Activated CD4-positive, alpha-beta T cell treated with anti-CD3 and anti-CD28 coated beads for 48 hours (primary cell): ENCODE measurements at regions not wholly inside any gene's neighbourhood (a gene's known extent, or its start where the extent isn't known, plus 50 kb on each side); places are given as distances from the start of the nearest gene placed in this dataset.

Source experiments
- DNase-seq: peaks from one replicate; pipeline ENCODE4 v3.0.0-alpha.2; 2020

GRCh38 chr15:98485451-98485850 lies 162.9 kb upstream of the IGF1R start:
- no peak for DNase-seq

GRCh38 chr15:98493966-98494511 lies 154.3 kb upstream of the IGF1R start:
- no peak for DNase-seq

GRCh38 chr15:98501192-98501591 lies 147.1 kb upstream of the IGF1R start:
- no peak for DNase-seq

GRCh38 chr15:98501632-98502031 lies 146.7 kb upstream of the IGF1R start:
- no peak for DNase-seq

- DNase-seq = no peak
Measured at GRCh38 chr15:98503970-98504369, 144.4 kb upstream of the IGF1R start.

GRCh38 chr15:98504998-98505397 lies 143.3 kb upstream of the IGF1R start:
- no peak for DNase-seq

GRCh38 chr15:98505611-98506031 lies 142.7 kb upstream of the IGF1R start:
- DNase-seq = no peak

- no peak for DNase-seq
Measured at GRCh38 chr15:98506172-98506571, 142.2 kb upstream of the IGF1R start.

- DNase-seq = no peak
Measured at GRCh38 chr15:98506711-98507110, 141.6 kb upstream of the IGF1R start.

- DNase-seq = no peak
Measured at GRCh38 chr15:98513428-98513986, 134.8 kb upstream of the IGF1R start.

GRCh38 chr15:98514034-98514622 lies 134.2 kb upstream of the IGF1R start:
- DNase-seq = no peak

- DNase-seq = peak; percentile 54
Measured at GRCh38 chr15:98518823-98519561, 129.3 kb upstream of the IGF1R start.

- no peak for DNase-seq
Measured at GRCh38 chr15:98519767-98520550, 128.4 kb upstream of the IGF1R start.

- no peak for DNase-seq
Measured at GRCh38 chr15:98522127-98522526, 126.2 kb upstream of the IGF1R start.

- no peak for DNase-seq
Measured at GRCh38 chr15:98523912-98524662, 124.3 kb upstream of the IGF1R start.

- DNase-seq = no peak
Measured at GRCh38 chr15:98524838-98525660, 123.3 kb upstream of the IGF1R start.

GRCh38 chr15:98525661-98526001 lies 122.7 kb upstream of the IGF1R start:
- no peak for DNase-seq

GRCh38 chr15:98526094-98526493 lies 122.2 kb upstream of the IGF1R start:
- DNase-seq = no peak

GRCh38 chr15:98528046-98528725 lies 120.2 kb upstream of the IGF1R start:
- DNase-seq = no peak

GRCh38 chr15:98529205-98530145 lies 118.9 kb upstream of the IGF1R start:
- DNase-seq = no peak
